HUES6 (cell line): ENCODE measurements at regions not wholly inside any gene's neighbourhood (a gene's known extent, or its start where the extent isn't known, plus 50 kb on each side); places are given as distances from the start of the nearest gene placed in this dataset.
"Not testable (repeated sequence)": the region's sequence is repeated elsewhere in the genome, so short reads cannot be mapped to it uniquely, and the experiment has no call there.

Experiments used
- H3K27ac ChIP-seq: 2 replicates; pipeline ENCODE4 v1.7.0; 2013; ENCODE audit warnings: low read depth, mild to moderate bottlenecking, low read length, inconsistent platforms
- H3K27me3 ChIP-seq: 2 replicates; pipeline ENCODE4 v1.6.1; 2013; ENCODE audit warnings: low read length; ENCODE audit not compliant: control insufficient read depth, insufficient read depth
- H3K36me3 ChIP-seq: 2 replicates; pipeline ENCODE4 v1.6.1; 2013; ENCODE audit warnings: low read length; ENCODE audit not compliant: control insufficient read depth, insufficient read depth
- H3K4me1 ChIP-seq: 2 replicates; pipeline ENCODE4 v1.6.1; 2013; ENCODE audit warnings: low read length; ENCODE audit not compliant: control insufficient read depth, insufficient read depth
- H3K4me3 ChIP-seq: 2 replicates; pipeline ENCODE4 v1.5.1; 2013; ENCODE audit warnings: low read depth, low read length
- H3K9ac ChIP-seq: one replicate; pipeline ENCODE4 v1.6.1; 2013; ENCODE audit warnings: mild to moderate bottlenecking, low read length
- H3K9me3 ChIP-seq: 2 replicates; pipeline ENCODE4 v1.6.1; 2013; ENCODE audit warnings: low read depth, low read length; ENCODE audit not compliant: control insufficient read depth, insufficient read depth

- no peaks in the 10 kb centered on the region for H3K9me3 ChIP-seq
- H3K4me3 ChIP-seq: no peak overlapping the region
- no peak overlapping the region for H3K9ac ChIP-seq
- H3K27ac ChIP-seq: no peak overlapping the region
- H3K4me1 ChIP-seq: peaks cover 31% of the 10 kb centered on the region
- no peaks in the 10 kb centered on the region for H3K36me3 ChIP-seq
- H3K27me3 ChIP-seq: no peaks in the 10 kb centered on the region
These were observed 1324.5 kb downstream of the BRD1 start for GRCh38 chr22:48503035-48503625.

DNA sequence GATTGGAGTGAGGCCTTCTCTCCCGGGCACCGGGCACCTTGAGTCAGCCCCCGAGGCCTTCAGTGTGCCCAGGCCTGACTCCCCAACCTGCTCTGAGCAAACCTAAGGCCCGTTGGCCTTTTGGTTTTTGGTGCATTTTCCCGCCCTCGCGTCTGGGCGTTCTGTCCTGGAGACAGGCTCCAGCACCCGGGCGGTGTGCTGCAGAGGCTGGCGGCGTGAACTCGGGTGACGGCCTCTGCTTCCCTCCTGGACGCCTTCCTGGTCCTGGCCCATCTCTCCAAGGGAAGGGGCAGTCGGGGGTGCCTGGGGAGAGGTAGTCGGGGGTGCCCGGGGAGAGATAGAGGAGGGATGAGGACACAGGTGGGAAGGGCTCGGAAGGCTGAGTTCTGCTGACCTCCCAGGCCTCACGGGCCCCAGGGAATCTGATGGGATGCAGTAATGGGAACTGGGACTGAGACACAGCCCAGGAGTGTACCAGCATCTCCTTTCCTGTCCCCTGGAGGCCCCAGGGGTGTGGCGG, 1326.4 kb downstream of the BRD1 start:
- no peak overlapping the region for H3K27ac ChIP-seq
- peak overlapping the region; percentile 5 for H3K9ac ChIP-seq
- no peaks in the 10 kb centered on the region for H3K36me3 ChIP-seq
- H3K27me3 ChIP-seq: no peaks in the 10 kb centered on the region
- no peaks in the 10 kb centered on the region for H3K9me3 ChIP-seq
- no peak overlapping the region for H3K4me3 ChIP-seq
- peaks cover 31% of the 10 kb centered on the region for H3K4me1 ChIP-seq

GRCh38 chr22:48500471-48501230, 1327.0 kb downstream of the BRD1 start:
- peak overlapping the region; percentile 5 for H3K9ac ChIP-seq
- H3K27me3 ChIP-seq: no peaks in the 10 kb centered on the region
- no peaks in the 10 kb centered on the region for H3K36me3 ChIP-seq
- no peaks in the 10 kb centered on the region for H3K9me3 ChIP-seq
- no peak overlapping the region for H3K4me3 ChIP-seq
- H3K4me1 ChIP-seq: peaks cover 31% of the 10 kb centered on the region
- no peak overlapping the region for H3K27ac ChIP-seq

DNA sequence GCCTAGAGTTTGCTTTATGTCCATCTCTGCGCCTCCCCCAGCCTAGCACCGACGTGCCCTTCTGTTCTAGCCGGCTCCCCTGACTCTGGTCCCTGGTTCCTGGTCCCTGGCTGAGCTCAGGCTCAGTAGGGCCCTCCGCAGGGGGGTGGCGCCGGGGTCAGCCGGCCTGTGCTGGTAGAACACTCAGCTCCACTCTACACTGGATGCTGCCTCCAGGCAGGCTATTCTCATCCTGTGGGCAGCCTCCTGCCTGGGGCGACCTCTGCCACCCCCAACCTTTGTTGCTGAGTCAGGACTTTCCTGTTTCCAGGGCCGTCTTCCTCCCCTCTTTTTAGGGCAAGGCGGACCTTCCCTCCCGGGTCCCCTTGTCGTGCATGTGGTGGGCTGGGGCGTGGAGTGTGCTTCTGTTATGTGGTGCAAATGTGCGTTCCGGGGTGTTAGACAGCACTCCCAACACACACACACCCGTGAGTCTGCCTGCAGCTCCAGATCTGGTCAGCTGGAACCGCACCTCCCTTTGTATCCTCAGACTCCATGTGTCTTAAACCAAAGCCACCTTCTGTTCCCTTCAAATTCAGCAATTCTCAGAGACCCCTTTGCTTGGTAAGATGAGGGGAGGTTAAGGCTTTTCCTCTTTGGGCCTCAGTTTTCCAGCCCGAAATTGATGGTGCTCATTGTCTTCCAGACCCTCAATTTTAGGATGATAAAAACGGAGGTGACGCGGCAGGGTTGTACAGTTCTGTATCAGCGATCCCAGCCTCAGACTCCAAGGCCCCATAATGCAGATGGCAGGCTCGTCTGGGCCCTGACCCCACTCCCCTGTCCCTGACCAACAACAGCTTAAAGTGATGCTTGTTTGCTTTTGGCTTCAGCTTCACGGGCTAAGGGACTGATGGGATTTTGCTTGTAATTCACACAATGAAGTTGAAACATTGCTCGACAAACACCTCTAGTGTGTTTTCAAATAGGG, 1327.9 kb downstream of the BRD1 start:
- Histone ChIP-seq H3K4me1 (peaks cover 39% of the 10 kb centered on the region), H3K36me3 (no peaks in the 10 kb centered on the region), H3K27ac (no peak overlapping the region; the same call in 1 of the 2 replicates), H3K27me3 (no peaks in the 10 kb centered on the region), H3K4me3 (no peak overlapping the region), H3K9ac (no peak overlapping the region), H3K9me3 (no peaks in the 10 kb centered on the region)

DNA sequence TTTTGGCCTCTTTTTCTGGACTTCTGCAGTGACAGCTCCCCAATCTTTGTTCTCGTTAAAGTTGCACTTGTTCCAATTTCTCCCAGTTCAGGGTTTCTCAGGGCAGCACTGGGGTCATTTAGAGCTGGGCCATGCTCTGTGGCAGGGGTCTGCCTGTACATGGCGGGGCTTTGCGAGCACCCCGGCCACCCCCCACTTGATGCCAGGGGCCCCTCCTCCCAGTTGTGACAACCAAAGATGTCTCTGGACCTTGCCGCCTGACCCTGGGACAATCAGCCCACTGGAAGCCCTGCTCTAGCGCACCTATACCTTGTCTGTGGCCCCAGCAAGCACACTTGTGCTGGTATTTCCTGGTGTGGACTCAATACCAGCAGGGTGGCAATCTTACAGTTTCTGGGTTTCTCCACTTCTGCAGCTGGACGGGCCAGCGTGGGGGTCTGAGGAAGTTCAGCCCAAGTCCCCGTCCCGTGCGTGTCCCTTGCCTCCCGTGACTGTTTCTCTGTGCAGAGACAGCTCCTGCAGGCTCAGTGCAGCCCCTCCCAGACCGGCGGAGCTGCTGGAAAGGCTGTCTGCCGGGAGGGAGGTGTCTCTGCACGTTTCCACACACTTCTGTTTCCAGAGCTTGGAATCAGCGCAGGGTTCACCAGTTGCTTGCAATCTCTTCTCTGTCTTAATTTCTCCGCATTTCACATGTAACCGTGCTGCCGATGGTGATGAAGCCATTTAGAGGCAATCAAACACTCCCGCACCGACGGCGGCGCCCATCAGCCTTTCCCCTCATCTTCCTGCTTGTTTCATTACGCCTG, 1328.9 kb downstream of the BRD1 start:
- H3K27ac ChIP-seq: no peak overlapping the region
- no peak overlapping the region for H3K9ac ChIP-seq
- peaks cover 44% of the 10 kb centered on the region for H3K4me1 ChIP-seq
- no peaks in the 10 kb centered on the region for H3K9me3 ChIP-seq
- no peaks in the 10 kb centered on the region for H3K36me3 ChIP-seq
- H3K27me3 ChIP-seq: no peaks in the 10 kb centered on the region
- no peak overlapping the region for H3K4me3 ChIP-seq

- not testable (repeated sequence) for H3K4me3 ChIP-seq, H3K27me3 ChIP-seq, H3K9me3 ChIP-seq, H3K9ac ChIP-seq, H3K27ac ChIP-seq, H3K36me3 ChIP-seq
- peaks cover 44% of the 10 kb centered on the region for H3K4me1 ChIP-seq
These were observed 1329.7 kb downstream of the BRD1 start for GRCh38 chr22:48497743-48498520.

- no peaks in the 10 kb centered on the region for H3K36me3 ChIP-seq
- H3K27me3 ChIP-seq: no peaks in the 10 kb centered on the region
- no peak overlapping the region for H3K9ac ChIP-seq
- H3K4me1 ChIP-seq: peaks cover 44% of the 10 kb centered on the region
- H3K27ac ChIP-seq: no peak overlapping the region
- H3K4me3 ChIP-seq: no peak overlapping the region
- no peaks in the 10 kb centered on the region for H3K9me3 ChIP-seq
These were observed 1330.6 kb downstream of the BRD1 start for GRCh38 chr22:48496987-48497650.

GRCh38 chr22:48496226-48496845, 1331.3 kb downstream of the BRD1 start:
- H3K36me3 ChIP-seq: no peaks in the 10 kb centered on the region
- no peak overlapping the region for H3K9ac ChIP-seq
- peaks cover 49% of the 10 kb centered on the region for H3K4me1 ChIP-seq
- H3K27me3 ChIP-seq: peaks cover 5% of the 10 kb centered on the region
- H3K9me3 ChIP-seq: no peaks in the 10 kb centered on the region
- no peak overlapping the region for H3K4me3 ChIP-seq
- no peak overlapping the region for H3K27ac ChIP-seq

DNA sequence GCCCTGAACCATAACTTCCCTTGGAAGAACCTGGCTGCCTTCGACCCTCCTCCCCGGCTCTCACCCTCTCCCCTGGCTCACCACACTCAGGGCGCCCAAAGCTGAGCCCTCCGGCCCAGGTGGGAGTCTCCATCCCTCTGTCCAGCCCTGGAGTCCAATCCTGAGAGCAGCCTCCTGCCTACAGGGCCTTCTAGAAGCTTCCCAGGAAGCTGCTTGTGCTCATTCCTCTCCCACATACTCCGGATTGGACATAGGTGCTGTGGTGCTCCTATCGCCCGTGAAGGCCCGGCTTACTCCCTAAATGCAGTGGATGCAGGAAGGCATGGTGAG, 1332.0 kb downstream of the BRD1 start:
- Histone ChIP-seq H3K9ac (no peak overlapping the region), H3K4me1 (peaks cover 44% of the 10 kb centered on the region), H3K27me3 (peaks cover 11% of the 10 kb centered on the region), H3K4me3 (no peak overlapping the region), H3K9me3 (no peaks in the 10 kb centered on the region), H3K36me3 (no peaks in the 10 kb centered on the region), H3K27ac (no peak overlapping the region)
